Endodermal cell (in vitro differentiated cells): ENCODE measurements at regions not wholly inside any gene's neighbourhood (a gene's known extent, or its start where the extent isn't known, plus 50 kb on each side); places are given as distances from the start of the nearest gene placed in this dataset. TPM values are rescaled to one million over a fixed set of nuclear protein-coding genes. Genes with fewer than 3 reads are reported as not detected.

Source experiments
- DNase-seq: peaks from one replicate; pipeline ENCODE4 v3.0.0-alpha.2; 2017
- H3K27ac ChIP-seq: 2 replicates; pipeline ENCODE4 v1.5.1; 2013; ENCODE audit warnings: mild to moderate bottlenecking, low read depth, low read length, moderate library complexity
- H3K27me3 ChIP-seq: 2 replicates; pipeline ENCODE4 v1.6.1; 2013; ENCODE audit warnings: mild to moderate bottlenecking, low read length, moderate library complexity; ENCODE audit not compliant: insufficient read depth, control insufficient read depth, poor library complexity, severe bottlenecking
- H3K36me3 ChIP-seq: 2 replicates; pipeline ENCODE4 v1.7.0; 2013; ENCODE audit warnings: mild to moderate bottlenecking, low read length, moderate library complexity; ENCODE audit not compliant: control insufficient read depth, insufficient read depth
- H3K4me1 ChIP-seq: one replicate; pipeline ENCODE4 v1.7.0; 2013; ENCODE audit warnings: low read length; ENCODE audit not compliant: control insufficient read depth, insufficient read depth
- H3K4me3 ChIP-seq: 2 replicates; pipeline ENCODE4 v1.5.1; 2013; ENCODE audit warnings: mild to moderate bottlenecking, low read length, moderate library complexity
- H3K9ac ChIP-seq: 2 replicates; pipeline ENCODE4 v1.6.1; 2013; ENCODE audit warnings: mild to moderate bottlenecking, low read length, moderate library complexity; ENCODE audit not compliant: poor library complexity, severe bottlenecking; ENCODE audit errors: extremely low read depth
- H3K9me3 ChIP-seq: 2 replicates; pipeline ENCODE4 v1.6.1; 2013; ENCODE audit warnings: mild to moderate bottlenecking, low read length, moderate library complexity; ENCODE audit not compliant: control insufficient read depth
- H3K27ac Mint-ChIP-seq: 2 replicates; pipeline ENCODE4 v1.8.0; 2020; ENCODE audit warnings: mixed read lengths
- H3K27me3 Mint-ChIP-seq: 2 replicates; pipeline ENCODE4 v1.8.0; 2021; ENCODE audit warnings: mild to moderate bottlenecking, mixed read lengths; ENCODE audit not compliant: insufficient read depth
- H3K36me3 Mint-ChIP-seq: 2 replicates; pipeline ENCODE4 v1.8.0; 2020; ENCODE audit warnings: low read depth, mixed read lengths
- H3K4me1 Mint-ChIP-seq: 2 replicates; pipeline ENCODE4 v1.8.0; 2020; ENCODE audit warnings: mixed read lengths
- H3K4me3 Mint-ChIP-seq: 2 replicates; pipeline ENCODE4 v1.8.0; 2020; ENCODE audit warnings: mild to moderate bottlenecking, moderate library complexity, mixed read lengths
- H3K9me3 Mint-ChIP-seq: 2 replicates; pipeline ENCODE4 v1.8.0; 2020; ENCODE audit warnings: mild to moderate bottlenecking, mixed read lengths
- WGBS, 2 experiments: methylation state at CpG; one replicate each; pipeline versions ENCODE4 v1.1.5 to v1.1.7; 2013; ENCODE audit warnings: missing lambda C conversion rate in 2 of 2, mixed read lengths in 1 of 2; ENCODE audit not compliant: insufficient coverage in 1 of 2, insufficient read length in 1 of 2; 5-methylcytosine and 5-hydroxymethylcytosine counted together
- microRNA-seq: library from miRNA; unstranded; fragments of <30 nt; microRNA quantifications from one replicate; pipeline ENCODE4 v1.2.0, GENCODE V29; 2020; ENCODE audit warnings: borderline microRNAs expressed
- TF ChIP-seq, protein P1 (sequence below): fragments of 200-600 bp; sonication (generic); conservative IDR thresholded peaks from 2 replicates; pipeline ENCODE4 v1.5.0; 2021; ENCODE audit warnings: antibody characterized with exemption, mild to moderate bottlenecking

DNA sequence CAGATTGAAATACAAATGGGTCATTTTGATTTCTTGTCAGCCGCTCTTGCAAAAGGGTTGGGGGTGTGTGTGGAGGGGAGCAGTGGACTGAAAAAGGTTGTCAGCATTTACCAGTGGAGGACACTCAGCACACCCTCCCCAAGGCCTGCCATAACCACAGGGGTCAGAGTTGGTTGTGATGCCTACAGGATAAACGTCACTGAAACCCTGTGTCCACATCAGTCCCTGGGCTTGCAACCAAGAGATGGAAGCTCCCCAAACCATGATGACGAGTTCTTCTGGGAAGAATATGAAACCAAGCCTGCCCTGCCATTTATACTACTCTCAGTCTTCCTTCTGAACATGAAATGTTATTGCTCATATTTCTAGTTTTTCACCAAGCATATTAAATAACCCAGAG lies 54.0 kb upstream of the UMPS start:
- WGBS, 2 experiments = 90 to 100% methylated on average over 3 of the region's 3 CpGs
- H3K27ac Mint-ChIP-seq = no peak overlapping the region
- H3K27me3 ChIP-seq = no peaks in the 10 kb centered on the region

DNA sequence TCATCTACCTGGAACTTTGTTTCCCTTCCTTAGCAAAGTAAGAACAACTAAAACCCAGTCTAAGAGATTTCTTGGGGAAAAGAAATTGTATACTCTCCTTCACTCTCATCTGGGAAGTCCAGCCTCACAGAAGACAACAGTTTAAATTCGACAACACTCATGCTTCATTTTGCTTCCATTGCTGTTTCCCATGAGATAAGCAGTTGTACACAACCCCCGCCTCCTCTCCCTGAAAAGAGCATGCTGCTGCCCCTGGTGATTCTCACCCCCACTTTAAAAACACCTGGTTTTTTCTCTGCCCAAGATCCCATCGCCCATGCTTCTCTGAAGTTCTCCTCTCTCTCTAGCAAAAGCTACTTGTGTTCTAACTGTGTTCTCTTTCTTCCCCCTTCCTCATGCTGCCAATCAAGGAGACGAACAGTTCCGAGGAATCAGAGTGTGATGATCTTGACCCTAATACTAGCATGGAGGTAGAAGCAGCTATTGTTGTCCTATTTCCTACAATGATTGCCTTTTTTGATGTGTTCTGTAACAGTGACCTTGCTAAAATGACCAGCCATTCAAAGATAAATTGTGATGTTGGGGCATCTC lies 51.1 kb upstream of the UMPS start:
- no peak overlapping the region for H3K9ac ChIP-seq
- DNase-seq = peak; percentile 16
- H3K9me3 ChIP-seq = no peaks in the 10 kb centered on the region
- Mint-ChIP-seq H3K9me3 (no peaks in the 10 kb centered on the region), H3K4me3 (no peak overlapping the region), H3K27ac (no peak overlapping the region), H3K4me1 (no peaks in the 10 kb centered on the region), H3K27me3 (no peaks in the 10 kb centered on the region), H3K36me3 (no peaks in the 10 kb centered on the region)
- 90 to 100% methylated on average over 1 to 5 of the region's 5 CpGs for WGBS, 2 experiments
- TF ChIP-seq, protein P1, sequence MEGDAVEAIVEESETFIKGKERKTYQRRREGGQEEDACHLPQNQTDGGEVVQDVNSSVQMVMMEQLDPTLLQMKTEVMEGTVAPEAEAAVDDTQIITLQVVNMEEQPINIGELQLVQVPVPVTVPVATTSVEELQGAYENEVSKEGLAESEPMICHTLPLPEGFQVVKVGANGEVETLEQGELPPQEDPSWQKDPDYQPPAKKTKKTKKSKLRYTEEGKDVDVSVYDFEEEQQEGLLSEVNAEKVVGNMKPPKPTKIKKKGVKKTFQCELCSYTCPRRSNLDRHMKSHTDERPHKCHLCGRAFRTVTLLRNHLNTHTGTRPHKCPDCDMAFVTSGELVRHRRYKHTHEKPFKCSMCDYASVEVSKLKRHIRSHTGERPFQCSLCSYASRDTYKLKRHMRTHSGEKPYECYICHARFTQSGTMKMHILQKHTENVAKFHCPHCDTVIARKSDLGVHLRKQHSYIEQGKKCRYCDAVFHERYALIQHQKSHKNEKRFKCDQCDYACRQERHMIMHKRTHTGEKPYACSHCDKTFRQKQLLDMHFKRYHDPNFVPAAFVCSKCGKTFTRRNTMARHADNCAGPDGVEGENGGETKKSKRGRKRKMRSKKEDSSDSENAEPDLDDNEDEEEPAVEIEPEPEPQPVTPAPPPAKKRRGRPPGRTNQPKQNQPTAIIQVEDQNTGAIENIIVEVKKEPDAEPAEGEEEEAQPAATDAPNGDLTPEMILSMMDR = no peak
- no peak overlapping the region for H3K27ac ChIP-seq
- no peaks in the 10 kb centered on the region for H3K27me3 ChIP-seq
- H3K4me1 ChIP-seq = no peaks in the 10 kb centered on the region
- H3K36me3 ChIP-seq = peaks cover 3% of the 10 kb centered on the region
- no peak overlapping the region for H3K4me3 ChIP-seq

More for the DNA sequence above, 54.0 kb upstream of the UMPS start:
- TF ChIP-seq, protein P1 = no peak
- no peaks in the 10 kb centered on the region for H3K9me3 Mint-ChIP-seq
- H3K4me3 Mint-ChIP-seq = no peak overlapping the region
- H3K27ac ChIP-seq = no peak overlapping the region
- no peak for DNase-seq
- H3K36me3 Mint-ChIP-seq = no peaks in the 10 kb centered on the region
- no peaks in the 10 kb centered on the region for H3K9me3 ChIP-seq
- H3K9ac ChIP-seq = no peak overlapping the region
- H3K27me3 Mint-ChIP-seq = no peaks in the 10 kb centered on the region
- peaks cover 6% of the 10 kb centered on the region for H3K36me3 ChIP-seq
- no peak overlapping the region for H3K4me3 ChIP-seq
- no peaks in the 10 kb centered on the region for H3K4me1 Mint-ChIP-seq
- no peaks in the 10 kb centered on the region for H3K4me1 ChIP-seq

Small RNA genes in the stretch of these regions (microRNA-seq; reads per million reads assigned to microRNA genes)
- not detected for gene MIR5002
- gene MIR6083 = not detected
